NCI-H187 treated with DMSO at 0.1 percent for 48 hours (cell line): ENCODE measurements at regions not wholly inside any gene's neighbourhood (a gene's known extent, or its start where the extent isn't known, plus 50 kb on each side); places are given as distances from the start of the nearest gene placed in this dataset.
"Not testable (repeated sequence)": the region's sequence is repeated elsewhere in the genome, so short reads cannot be mapped to it uniquely, and the experiment has no call there.

Source experiments
- DNase-seq: peaks from one replicate; lab custom pipeline; 2025; lab: John Stamatoyannopoulos, UW

DNA sequence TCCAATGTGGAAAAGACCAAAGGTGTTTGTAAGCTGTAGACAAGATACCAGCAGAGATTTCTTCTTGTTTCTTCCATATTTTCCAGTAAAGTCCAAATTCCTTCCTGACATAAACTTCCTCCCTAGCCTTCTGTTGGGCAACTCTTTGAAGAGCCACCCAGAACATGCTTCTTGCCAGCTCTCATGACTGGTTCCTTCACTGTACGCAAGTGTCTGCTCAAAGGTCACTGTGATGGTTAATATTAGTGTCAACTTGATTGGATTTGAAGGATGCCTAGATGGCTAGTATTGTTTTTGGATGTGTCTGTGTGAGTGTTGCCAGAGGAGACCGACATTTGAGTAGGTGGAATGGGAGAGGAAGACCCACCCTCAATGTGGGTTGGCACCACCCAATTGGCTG lies 416.6 kb upstream of the RUNX1 start:
- DNase-seq, result no peak

DNA sequence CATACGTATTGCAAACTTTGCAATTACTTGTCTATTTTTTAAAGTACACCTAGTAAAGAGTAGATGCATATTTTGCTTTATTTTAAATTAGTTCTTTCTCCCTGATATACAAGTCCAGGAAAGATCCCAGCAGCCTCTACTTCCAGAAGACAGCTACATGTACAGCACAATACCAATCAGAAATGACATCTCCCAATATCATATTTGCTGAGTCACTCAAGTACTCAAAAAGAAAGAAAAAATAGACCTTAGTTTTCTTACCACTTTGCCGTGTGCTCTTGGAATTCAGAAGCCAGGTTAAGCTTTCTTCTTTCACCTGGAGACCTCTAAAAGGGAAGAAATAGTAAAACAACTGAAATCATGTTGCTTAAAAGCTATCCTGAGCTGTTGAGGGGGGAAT lies 412.6 kb upstream of the RUNX1 start:
- DNase-seq, result no peak

DNA sequence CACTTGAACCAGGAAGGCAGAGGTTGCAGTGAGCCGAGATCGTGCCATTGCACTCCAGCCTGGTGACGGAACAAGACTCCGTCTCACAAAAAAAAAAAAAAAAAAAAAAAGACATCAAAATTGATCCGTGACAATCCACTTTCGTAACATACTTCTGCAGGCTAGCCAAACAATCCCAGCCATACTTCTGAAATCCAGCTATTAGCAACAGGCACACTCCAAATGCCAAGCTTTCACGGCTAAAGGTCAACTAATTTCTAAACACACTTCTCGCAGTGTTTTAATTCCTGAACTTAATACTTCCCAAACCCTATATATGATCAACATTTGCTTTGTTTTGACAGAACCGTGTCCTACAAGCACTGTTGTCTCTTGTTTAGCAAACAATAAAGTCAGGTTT lies 411.3 kb upstream of the RUNX1 start:
- DNase-seq, result no peak

DNA sequence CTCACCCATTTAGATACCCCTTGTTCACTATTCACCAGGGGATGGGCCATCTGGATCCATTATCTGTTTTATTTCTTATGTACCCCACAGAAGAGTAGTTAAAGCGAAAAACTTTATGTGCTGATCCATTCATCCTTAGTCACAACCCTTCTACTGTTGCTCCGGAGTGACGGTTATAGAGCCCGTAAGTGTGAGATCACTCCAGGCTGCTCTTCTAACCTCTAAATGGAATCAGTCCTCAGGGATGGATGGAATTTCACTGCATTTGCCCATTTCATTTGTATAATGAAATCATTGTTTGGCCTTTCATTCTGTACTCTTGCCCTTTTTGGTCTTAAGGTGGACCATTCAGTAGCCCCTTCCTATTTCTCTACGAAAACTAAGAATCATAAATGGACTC lies 409.3 kb upstream of the RUNX1 start:
- DNase-seq, result no peak

DNA sequence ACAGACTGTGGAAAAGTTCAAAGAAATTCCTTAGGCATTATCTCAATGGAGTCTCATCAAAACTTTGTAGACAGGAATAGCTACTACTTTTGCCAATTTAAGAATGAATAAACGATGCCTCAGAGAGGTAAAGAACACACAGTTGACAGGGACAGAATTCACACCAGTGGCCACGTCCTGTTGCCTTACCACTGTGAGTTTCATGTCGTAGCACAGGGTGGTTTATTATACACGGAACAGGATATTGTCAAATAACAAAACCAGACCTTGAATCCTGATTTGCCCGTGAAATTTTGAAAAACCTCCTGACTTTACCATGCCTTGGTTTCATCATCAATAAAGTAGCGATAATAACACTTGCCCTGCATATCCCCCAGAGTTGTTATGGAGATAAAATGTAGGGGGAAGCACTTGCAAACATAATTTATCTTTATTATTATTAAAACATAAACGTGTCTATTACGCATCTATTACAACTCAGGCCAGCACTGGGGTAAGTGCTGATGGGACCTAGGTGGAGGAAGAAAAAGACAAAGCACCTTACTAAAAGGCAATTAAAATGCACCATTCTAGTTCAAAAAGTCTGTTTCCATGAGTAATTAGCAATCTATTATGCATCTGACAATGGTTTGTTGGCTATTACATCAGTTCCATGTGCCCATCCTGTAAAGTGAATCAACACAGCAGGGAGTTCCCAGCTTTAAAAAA lies 408.1 kb upstream of the RUNX1 start:
- DNase-seq, result no peak

DNA sequence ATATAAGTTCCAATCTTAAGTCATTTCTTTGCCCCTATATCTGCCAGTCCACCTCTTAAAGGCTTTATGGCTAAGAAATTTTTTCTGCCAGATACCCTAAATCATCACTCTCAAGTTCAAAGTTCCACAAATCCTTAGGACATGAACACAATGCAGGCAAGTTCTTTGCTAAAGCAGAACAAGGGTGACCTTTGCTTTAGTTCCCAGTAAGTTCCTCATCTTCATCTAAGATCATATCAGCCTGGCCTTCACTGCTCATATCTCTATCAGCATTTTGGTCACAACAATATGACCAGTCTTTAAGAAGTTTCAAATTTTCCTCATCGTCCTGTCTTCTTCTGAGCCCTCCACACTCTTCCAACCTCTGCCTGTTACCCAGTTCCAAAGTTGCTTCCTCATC lies 402.2 kb upstream of the RUNX1 start:
- DNase-seq, result no peak

DNA sequence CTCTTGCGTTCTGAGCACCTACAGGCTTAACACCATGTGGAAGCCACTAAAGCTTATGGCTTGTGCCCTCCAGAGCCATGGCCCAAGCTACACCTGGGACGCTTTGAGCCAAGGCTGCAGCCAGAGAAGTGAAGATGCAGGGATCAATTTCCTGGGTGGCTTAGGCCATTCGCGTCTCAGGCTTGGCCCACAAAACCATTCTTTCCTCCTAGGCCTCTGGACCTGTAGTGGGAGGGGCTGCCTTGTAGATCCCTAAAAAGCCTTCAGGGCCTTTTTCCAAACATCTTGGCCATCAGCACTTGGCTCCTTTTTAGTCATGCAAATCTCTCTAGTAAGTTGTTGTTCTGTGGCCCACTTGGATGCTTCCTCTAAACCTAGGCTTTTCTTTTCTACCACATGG lies 401.7 kb upstream of the RUNX1 start:
- DNase-seq, result no peak

DNA sequence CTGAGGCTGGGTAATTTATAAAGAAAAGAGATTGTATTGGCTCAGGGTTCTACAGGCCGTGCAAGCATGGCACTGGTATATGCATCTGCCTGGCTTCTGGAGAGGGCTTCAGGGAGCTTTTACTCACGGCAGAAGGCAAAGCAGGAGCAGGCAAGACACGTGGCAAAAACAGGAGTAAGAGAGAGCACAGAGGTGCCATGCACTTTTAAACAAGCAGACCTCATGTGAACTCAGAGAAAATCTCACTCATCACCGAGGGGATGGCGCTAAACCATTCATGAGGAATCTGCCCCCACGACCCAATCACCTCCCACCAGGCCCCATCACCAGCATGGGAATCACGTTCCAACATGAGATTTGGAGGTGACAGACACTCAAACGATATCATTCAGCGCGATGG lies 400.7 kb upstream of the RUNX1 start:
- no peak for DNase-seq

DNA sequence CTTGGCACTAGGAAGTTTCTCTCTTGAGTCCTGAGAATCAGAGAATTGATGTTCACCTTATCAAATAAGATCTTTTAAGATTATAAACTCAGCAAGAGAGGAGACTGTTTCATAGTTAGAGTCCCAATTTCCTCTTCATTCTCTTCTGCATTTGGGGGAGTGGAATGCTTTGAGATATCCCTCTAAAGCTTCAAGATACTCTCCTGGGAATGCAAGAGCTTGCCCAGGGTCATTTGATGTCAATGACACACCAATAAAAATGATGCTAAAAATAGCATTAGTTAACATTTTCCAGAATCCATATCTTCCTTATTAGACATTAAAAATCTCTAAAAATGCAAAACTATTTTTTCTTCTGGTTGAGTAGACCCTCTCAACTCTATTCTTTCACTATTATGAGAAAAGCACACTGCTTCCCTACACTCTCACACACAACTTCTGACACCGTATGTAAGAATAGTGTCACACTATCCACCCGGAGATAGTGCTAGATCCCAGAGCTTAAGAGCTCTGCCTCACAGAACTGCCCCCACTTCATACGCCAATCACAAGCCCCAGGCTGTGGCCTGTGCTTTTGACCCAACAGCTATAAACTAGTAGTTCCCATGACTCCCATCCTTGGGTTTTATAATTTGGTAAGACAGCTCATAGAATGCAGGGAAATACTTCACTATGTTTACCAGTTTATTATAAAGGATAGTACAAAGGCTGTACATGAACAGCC lies 399.9 kb upstream of the RUNX1 start:
- DNase-seq, result no peak

DNA sequence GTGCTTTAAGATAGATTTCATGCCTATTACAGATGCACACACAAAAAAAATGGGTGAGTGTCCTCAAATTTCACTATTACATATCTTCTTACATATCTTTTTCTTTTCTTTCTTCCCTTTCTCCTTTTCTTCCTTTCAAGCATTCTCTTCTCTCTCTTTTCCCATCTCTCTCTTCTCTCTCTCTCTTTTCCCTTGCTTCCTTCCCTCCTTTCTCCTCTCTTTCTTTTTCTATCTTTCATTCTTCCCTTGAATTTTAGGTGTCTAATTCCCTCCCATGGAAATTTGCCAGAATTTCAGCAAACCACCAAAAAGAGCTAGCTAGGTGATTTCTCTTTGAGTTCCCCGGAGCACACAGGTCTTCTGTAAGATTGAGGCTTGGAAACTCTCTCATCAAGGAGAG lies 395.3 kb upstream of the RUNX1 start:
- DNase-seq, result no peak

DNA sequence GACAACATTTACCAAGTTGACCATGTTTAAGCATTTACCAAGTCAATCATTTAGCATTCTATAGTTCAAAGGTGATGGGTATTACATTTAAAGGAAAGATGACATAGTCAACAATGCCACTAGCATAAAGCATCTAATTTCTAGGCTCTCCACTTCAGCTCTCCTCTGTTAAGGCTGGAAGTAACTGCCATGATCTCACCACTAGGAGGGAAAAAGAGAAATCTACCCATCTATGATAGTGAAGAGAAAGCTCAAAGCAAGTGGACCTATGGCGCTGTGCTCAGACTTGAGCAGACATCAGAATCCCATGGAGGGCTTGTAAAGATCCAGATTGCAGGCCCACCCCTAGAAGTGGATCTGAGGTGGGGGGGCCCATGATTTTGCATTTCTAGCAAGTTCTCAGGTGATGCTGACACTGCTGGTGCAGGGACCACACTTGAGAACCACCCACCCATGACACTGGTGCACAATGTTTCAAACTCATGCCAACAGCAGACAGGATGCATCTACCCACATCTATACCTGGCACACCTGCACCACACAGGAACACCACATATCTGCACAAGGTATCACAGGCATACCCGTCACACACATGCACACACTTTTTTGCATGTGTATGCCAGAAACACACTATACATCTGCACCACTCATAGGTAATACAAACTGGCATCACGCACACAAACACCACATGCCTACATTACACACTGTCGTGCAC lies 392.9 kb upstream of the RUNX1 start:
- no peak for DNase-seq

DNA sequence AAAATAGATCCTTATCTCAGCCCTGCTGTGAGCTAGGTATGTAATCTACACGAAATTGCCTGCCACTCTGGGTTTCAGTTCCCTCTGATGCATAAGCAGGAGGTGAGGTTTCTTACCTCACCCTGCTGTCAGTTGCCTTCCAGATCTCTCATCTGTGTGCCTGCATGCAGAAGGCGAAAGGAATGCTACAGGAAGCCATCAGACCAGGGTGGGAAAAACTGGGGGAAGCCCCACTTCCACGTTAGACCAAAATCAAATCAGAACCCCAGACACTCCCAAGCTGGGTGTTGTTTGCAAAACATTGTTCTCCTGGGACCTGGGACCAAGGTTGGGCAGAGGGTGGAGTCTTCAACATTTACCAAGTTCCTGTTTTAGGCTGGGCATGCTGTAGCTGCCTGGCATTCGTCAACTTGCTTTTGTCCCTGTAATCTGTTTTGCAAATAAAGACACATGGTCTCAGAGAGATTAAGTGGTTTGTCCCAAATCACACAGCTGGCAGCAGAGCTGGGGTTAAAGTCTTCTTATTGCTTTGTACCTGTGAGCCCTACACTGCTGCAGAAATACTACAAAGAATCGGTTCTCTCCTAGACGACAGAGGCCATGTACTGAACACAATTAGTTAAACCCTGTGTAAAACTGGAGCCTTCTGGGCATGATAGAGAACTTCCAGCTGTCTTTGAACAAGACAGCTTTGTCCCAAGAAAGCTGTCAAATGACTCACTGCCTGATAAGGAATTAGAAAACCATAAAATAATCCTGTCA lies 389.7 kb upstream of the RUNX1 start:
- DNase-seq, result no peak

DNA sequence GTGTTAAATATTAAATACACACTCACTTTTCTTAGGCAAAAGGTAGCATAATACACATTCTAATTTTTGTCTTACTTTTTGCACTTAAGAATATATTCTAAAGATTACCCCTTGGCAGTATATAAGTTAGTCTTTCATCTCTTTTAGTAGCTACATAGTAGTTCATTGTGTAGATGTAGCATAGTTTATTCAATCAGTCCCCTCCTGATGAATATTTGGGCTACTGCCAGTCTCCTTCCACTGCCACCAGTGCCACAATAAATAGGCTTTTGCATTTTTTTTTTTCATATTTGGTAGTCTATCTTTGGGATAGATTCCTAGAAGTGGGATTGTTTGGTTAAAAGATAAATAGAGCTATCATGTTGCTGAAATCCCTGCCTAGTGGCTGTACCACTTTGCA lies 388.8 kb upstream of the RUNX1 start:
- DNase-seq, result no peak

DNA sequence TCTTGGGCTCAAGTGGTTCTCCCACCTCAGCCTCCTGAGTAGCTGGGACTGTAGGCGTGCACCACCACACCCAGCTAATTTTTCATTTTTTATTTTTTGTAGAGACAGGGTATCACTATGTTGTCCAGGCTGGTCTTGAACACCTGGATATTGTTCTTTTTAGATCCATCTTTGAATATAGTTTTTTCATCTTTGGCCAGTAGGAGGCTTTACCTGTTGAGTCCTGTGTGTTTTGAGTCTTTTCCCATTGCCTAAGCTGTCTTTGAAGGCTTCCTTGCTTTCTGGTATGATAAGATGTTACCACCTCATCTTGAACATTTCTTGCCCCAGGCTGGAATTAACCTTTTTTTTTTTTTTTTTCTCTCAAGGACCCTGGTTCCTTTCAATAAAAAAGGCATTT lies 387.8 kb upstream of the RUNX1 start:
- DNase-seq, result no peak

DNA sequence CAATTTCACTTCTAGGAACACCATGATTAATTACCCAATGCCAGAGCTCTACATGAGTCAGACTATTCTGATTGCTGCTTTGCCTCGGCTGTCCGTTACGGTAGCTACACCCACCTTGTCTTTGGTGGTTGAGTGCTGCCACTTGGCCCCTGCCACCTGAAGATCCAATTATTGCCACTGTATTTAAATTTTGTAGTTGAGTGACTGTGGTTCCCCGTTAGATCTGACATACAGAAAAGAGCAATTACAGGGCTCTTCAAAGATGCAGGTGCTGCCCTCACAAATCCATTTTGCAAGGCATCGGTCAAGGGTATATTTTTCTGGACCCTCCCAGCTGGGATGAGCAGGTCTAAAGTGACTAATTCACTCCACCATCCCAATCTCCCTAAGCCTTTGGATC lies 383.5 kb upstream of the RUNX1 start:
- not testable (repeated sequence) for DNase-seq

DNA sequence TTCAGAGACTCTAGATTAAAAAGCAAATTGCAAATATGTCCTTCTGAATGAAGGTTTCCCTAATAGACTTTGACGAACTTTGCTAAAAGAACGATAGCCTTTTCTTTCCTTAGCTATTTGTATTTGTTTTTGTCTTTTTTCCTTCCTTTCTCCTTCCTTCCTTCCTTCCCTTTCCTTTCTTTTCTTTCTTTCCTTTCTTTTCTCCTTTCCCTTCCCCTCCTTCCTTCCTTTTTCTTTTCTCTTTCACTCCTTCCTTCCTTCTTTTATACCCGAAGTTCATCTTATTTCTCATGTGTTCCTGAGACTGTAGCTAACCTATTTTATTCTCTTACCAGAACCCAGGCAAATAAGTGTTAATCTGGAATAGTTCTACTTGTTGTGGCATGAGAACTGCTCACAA lies 381.2 kb upstream of the RUNX1 start:
- DNase-seq, result no peak

DNA sequence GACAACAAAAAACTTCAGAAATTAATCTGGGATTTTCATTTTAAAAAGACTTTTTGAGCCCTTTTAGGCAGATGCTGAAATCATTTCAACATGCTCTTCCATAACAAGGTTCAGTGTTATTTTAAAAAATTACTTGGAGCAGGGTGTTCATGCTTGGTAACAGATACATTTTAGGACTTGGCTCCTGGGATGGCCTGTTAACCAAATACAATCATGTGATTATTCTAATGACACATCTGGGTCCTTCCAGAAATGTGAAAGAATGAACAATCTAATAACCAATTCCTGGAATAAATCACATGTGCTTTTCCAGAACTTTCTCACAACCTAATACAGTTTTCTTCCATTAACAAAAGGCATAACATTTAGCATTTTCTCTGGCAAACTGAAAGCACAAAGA lies 379.8 kb upstream of the RUNX1 start:
- DNase-seq, result no peak

DNA sequence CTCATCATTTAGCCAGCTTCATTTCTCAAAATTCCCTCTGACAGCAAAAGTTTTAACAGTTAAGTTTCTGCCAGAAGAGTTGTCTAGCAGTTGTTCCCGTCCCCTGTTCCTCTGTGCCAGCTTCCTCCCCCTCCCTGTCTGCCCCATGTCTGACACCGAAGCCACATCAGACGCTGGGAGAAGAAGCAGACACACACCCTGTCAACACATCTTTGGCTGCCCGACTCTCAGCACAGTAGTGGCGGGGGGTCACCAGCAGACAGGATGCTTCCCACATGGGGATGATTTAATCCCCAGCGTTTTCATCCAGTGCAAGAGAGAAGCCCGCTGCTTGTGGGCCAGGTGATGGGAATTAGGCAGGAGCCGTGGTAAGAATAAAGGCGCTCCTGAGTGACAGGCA lies 379.4 kb upstream of the RUNX1 start:
- no peak for DNase-seq

DNA sequence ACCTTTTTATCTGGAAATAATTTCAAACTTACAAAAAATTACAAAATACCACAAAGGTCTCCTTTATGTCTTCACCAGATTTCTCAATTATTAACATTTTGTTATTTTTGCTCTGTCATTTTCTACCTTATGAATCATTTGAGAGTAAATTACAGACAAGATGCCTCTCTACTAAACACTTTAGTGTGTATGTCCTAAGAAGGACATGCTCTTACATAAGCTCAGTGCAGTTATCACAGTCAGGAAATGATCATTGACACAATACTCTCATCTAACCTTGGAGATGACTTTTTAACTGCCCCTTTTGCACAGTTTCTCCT lies 378.9 kb upstream of the RUNX1 start:
- DNase-seq, result no peak

DNA sequence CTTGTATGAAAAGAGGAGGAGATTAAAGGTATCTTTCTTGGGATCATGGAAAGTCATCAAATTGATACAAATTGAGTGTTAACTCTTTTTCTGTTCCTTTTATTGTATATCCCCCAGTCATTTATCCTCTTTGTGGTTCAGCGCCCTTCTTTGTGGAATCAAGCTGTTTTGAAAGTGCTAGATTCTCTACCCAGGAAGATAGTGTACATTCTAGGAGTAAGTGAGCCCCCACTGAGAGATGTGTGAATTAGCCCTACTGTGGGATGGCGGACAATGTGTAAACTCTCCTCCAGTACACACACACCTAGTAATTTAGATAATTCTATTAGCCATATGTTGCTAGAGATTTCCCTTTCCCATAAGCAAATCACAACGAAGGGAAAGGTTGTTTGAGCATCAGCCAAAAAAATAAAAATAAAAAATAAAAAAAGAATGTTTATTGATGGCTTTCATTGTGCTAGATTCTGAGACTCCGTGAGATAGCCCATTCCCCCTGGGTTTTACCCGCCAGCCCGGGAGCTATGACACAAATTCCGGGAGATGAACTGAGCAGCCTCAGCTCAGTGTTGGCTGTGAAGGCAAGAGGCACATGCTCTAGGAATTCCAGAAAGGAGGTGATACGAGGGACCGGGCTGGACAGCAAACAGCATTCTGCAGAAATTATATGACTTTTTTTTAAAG lies 378.4 kb upstream of the RUNX1 start:
- no peak for DNase-seq

DNA sequence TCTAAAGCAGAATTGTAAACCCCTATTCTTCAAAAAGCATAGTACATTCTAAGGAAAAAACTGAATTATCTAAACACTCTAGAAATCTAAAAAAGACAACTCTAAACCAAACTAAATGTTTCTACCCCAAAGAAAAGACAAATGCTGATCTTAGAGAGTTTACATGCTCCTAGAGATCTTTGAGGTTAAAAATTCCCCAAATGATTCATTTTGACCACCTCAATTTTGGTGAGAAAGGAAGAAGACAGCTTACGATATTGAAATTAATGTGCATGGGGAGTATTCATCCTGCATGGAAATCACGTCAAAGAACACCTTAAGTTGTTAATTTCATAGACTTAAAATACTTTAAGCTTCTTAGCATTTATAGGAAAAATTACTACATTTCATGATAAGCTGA lies 377.8 kb upstream of the RUNX1 start:
- DNase-seq, result no peak

DNA sequence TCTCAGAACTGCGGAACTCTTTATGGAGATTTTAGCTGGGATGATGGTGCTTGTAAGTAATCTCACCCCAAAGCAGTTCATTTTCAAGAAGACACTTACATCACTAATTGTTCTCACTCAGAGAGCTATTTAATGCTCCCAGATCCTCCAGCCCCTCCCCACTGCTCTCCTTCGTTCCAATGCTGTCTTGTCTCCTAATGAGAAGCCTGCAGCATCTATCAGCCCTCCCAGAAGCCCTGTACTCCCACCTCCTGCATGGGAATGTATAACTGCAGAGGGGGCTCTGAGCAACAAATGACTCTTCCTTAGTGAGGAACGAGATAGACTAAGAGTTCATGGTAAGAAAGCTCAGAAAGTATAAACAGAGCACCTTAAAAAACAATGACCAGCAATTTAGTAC lies 377.4 kb upstream of the RUNX1 start:
- DNase-seq, result no peak
